Stimulated activated CD4-positive, alpha-beta T cell treated with anti-CD3 and anti-CD28 coated beads, Interleukin-15, amount 100 ng/mL, for 48 hours (primary cell): ENCODE measurements at regions not wholly inside any gene's neighbourhood (a gene's known extent, or its start where the extent isn't known, plus 50 kb on each side); places are given as distances from the start of the nearest gene placed in this dataset.
"Not testable (repeated sequence)": the region's sequence is repeated elsewhere in the genome, so short reads cannot be mapped to it uniquely, and the experiment has no call there.

ENCODE experiments used
- DNase-seq, 2 donors: peaks; one replicate each; pipeline ENCODE4 v3.0.0-alpha.2; 2020; ENCODE audit warnings: low read depth in 2 of 2

- DNase-seq, result no peak
Observed at GRCh38 chr1:232170909-232171308, 459.0 kb downstream of the SIPA1L2 start.

GRCh38 chr1:232169436-232169835, 460.5 kb downstream of the SIPA1L2 start:
- DNase-seq, result no peak

GRCh38 chr1:232168508-232168907, 461.4 kb downstream of the SIPA1L2 start:
- DNase-seq, result no peak

GRCh38 chr1:232166942-232167341, 463.0 kb downstream of the SIPA1L2 start:
- DNase-seq, result no peak

- DNase-seq, result no peak
Observed at GRCh38 chr1:232164078-232164963, 465.6 kb downstream of the SIPA1L2 start.

- no peak for DNase-seq
Observed at GRCh38 chr1:232163533-232163932, 466.4 kb downstream of the SIPA1L2 start.

- no peak for DNase-seq
Observed at GRCh38 chr1:232162001-232162400, 467.9 kb downstream of the SIPA1L2 start.

GRCh38 chr1:232158558-232158957, 471.4 kb downstream of the SIPA1L2 start:
- not testable (repeated sequence) for DNase-seq

- not testable (repeated sequence) for DNase-seq
Observed at GRCh38 chr1:232156070-232156469, 473.9 kb downstream of the SIPA1L2 start.

GRCh38 chr1:232153652-232154051, 476.3 kb downstream of the SIPA1L2 start:
- DNase-seq, result no peak

GRCh38 chr1:232150770-232151548, 479.0 kb downstream of the SIPA1L2 start:
- no peak for DNase-seq

- DNase-seq, result no peak
Observed at GRCh38 chr1:232149287-232150201, 480.4 kb downstream of the SIPA1L2 start.

GRCh38 chr1:232147215-232147614, 482.7 kb downstream of the SIPA1L2 start:
- no peak for DNase-seq

- DNase-seq, result no peak
Observed at GRCh38 chr1:232146514-232146913, 483.4 kb downstream of the SIPA1L2 start.

- no peak for DNase-seq
Observed at GRCh38 chr1:232145768-232146167, 484.2 kb downstream of the SIPA1L2 start.

GRCh38 chr1:232144696-232145230, 485.2 kb downstream of the SIPA1L2 start:
- DNase-seq, result no peak

- no peak for DNase-seq
Observed at GRCh38 chr1:232143315-232143886, 486.5 kb downstream of the SIPA1L2 start.

- no peak for DNase-seq
Observed at GRCh38 chr1:232142403-232143314, 487.3 kb downstream of the SIPA1L2 start.

- DNase-seq, result not testable (repeated sequence)
Observed at GRCh38 chr1:232141167-232141448, 488.8 kb downstream of the SIPA1L2 start.
